CD8-positive, alpha-beta memory T cell (primary cell): ENCODE measurements at regions not wholly inside any gene's neighbourhood (a gene's known extent, or its start where the extent isn't known, plus 50 kb on each side); places are given as distances from the start of the nearest gene placed in this dataset.
A peak's percentile ranks its signal among the peaks of the same experiment; 100 is the strongest.

ENCODE experiments used
- CTCF ChIA-PET: fragments of 350-600 bp; sonication (Branson Sonifier 250); formaldehyde crosslinking; loops from one replicate; lab custom pipeline; 2021; ENCODE audit warnings: antibody characterized with exemption; lab: Charles Lee
- POLR2A ChIA-PET: fragments of 350-600 bp; sonication (Branson Sonifier 250); formaldehyde crosslinking; loops from one replicate; lab custom pipeline; 2021; ENCODE audit warnings: antibody characterized with exemption; lab: Charles Lee
- DNase-seq, 5 donors: peaks; one replicate each; pipeline versions ENCODE4 v3.0.0 to v3.0.0-alpha.2; 2020 to 2022; ENCODE audit warnings: mixed read lengths in 1 of 5
- H3K27ac ChIP-seq: one replicate; pipeline ENCODE4 v1.7.0; 2013; ENCODE audit warnings: low read depth, mild to moderate bottlenecking, low read length, moderate library complexity
- H3K27me3 ChIP-seq: 2 replicates; pipeline ENCODE4 v1.7.0; 2013; ENCODE audit warnings: low read length, mild to moderate bottlenecking; ENCODE audit not compliant: insufficient read depth, poor library complexity, severe bottlenecking
- H3K36me3 ChIP-seq: 2 replicates; pipeline ENCODE4 v1.7.0; 2013; ENCODE audit warnings: mild to moderate bottlenecking, low read length, moderate library complexity; ENCODE audit not compliant: insufficient read depth
- H3K4me1 ChIP-seq: 2 replicates; pipeline ENCODE4 v1.7.0; 2013; ENCODE audit warnings: mild to moderate bottlenecking, low read length, moderate library complexity; ENCODE audit not compliant: insufficient read depth
- H3K4me3 ChIP-seq: 2 replicates; pipeline ENCODE4 v1.7.0; 2013; ENCODE audit warnings: mild to moderate bottlenecking, low read length
- H3K9me3 ChIP-seq: 2 replicates; pipeline ENCODE4 v1.7.0; 2013; ENCODE audit warnings: mild to moderate bottlenecking, low read length
- H3K27ac Mint-ChIP-seq, 8 donors: one replicate each; pipeline ENCODE4 v1.8.0; 2020 to 2021; ENCODE audit warnings: mixed read lengths in 8 of 8, mild to moderate bottlenecking in 6 of 8, inconsistent platforms in 3 of 8, moderate library complexity in 3 of 8
- H3K27me3 Mint-ChIP-seq, 2 donors: one replicate each; pipeline ENCODE4 v1.8.0; 2020 to 2021; ENCODE audit warnings: mixed read lengths in 2 of 2, mild to moderate bottlenecking in 1 of 2, moderate library complexity in 1 of 2
- H3K36me3 Mint-ChIP-seq, 3 donors: one replicate each; pipeline ENCODE4 v1.8.0; 2020 to 2021; ENCODE audit warnings: mixed read lengths in 3 of 3, inconsistent platforms in 1 of 3, mild to moderate bottlenecking in 1 of 3
- H3K4me1 Mint-ChIP-seq, 3 donors: one replicate each; pipeline ENCODE4 v1.8.0; 2020 to 2021; ENCODE audit warnings: mixed read lengths in 3 of 3, inconsistent platforms in 1 of 3, mild to moderate bottlenecking in 1 of 3
- H3K4me3 Mint-ChIP-seq, 7 donors: one replicate each; pipeline ENCODE4 v1.8.0; 2020 to 2021; ENCODE audit warnings: mixed read lengths in 7 of 7, mild to moderate bottlenecking in 6 of 7, moderate library complexity in 4 of 7, inconsistent platforms in 2 of 7
- H3K9me3 Mint-ChIP-seq, 5 donors: one replicate each; pipeline ENCODE4 v1.8.0; 2020 to 2022; ENCODE audit warnings: mixed read lengths in 5 of 5, mild to moderate bottlenecking in 3 of 5, moderate library complexity in 2 of 5, inconsistent platforms in 1 of 5

DNA sequence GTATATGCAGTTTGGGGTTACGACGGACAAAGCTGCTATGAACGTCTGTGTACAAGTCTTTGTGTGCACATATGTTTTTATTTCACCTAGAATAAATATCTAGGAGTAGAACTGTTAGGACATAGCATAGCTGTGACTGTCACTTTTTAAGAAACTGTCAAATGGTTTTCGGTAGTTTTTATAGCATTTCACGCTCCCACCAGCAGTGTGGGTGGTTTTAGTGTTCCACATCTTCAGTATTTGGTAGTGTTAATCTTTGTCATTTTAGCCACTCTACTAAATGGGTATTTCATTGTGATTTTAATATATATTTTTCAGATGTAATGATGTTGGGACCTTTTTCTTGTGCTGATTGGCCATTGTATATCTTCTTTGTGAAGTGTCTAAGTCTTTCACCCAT lies 109.1 kb upstream of the BCAT1 start:
- Mint-ChIP-seq H3K9me3 (no peaks in the 10 kb centered on the region), H3K36me3 (peaks cover 0 to 26% (median 8%) of the 10 kb centered on the region in 3 donors), H3K27me3 (no peaks in the 10 kb centered on the region), H3K4me3 (peak overlapping the region; percentile 13 to 70 (median 65)), H3K4me1 (peaks cover 51 to 79% (median 73%) of the 10 kb centered on the region in 3 donors), H3K27ac (peak overlapping the region in 2 of 8 donors; percentile 14 to 52)
- Histone ChIP-seq H3K9me3 (no peaks in the 10 kb centered on the region), H3K4me1 (peaks cover 46% of the 10 kb centered on the region), H3K27me3 (no peaks in the 10 kb centered on the region), H3K4me3 (no peak overlapping the region), H3K36me3 (no peaks in the 10 kb centered on the region), H3K27ac (no peak overlapping the region)
- ChIA-PET CTCF (no interaction called here), POLR2A (no interaction called here)
- DNase-seq = no peak

DNA sequence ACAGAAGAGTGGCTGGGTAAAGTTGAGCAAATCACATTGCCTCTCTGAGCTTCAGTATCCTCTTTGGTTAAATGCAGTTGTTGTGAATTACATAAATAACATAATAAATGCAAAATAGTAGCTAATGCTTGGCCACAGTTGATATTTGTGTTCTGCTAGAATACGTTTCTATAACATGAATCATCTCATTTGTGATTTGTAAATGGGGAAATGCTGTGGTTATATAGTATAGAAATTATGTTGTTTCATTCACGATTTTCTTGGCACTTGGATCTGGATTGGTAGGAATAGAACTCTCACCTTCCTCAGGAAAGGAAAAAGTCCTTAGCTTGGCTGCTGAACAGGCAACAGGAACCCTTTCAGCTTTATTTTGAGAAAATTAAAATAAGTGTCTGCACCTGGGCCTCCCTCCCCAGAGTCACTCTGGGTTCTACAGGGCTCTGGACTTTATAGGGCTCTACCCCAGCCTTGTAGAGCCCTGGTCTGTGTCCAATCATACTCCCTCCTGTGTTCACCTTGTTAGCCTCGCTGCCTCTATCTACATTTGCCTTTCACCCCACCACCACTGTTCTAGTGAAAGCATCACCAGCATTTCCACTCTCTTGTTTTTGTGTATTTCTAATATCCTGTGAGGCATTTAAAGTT lies 107.7 kb upstream of the BCAT1 start:
- Mint-ChIP-seq H3K9me3 (no peaks in the 10 kb centered on the region), H3K4me1 (peaks cover 52 to 72% (median 72%) of the 10 kb centered on the region in 3 donors), H3K27ac (peak overlapping the region; percentile 4 to 88 (median 68)), H3K27me3 (peaks cover 0 to 3% of the 10 kb centered on the region in 2 donors), H3K36me3 (peaks cover 0 to 22% (median 2%) of the 10 kb centered on the region in 3 donors), H3K4me3 (peak overlapping the region; percentile 64 to 91 (median 80))
- no peak for DNase-seq
- POLR2A ChIA-PET = no interaction called here
- Histone ChIP-seq H3K9me3 (no peaks in the 10 kb centered on the region), H3K27ac (no peak overlapping the region), H3K4me3 (peak overlapping the region; percentile 22), H3K36me3 (no peaks in the 10 kb centered on the region), H3K4me1 (peaks cover 43% of the 10 kb centered on the region), H3K27me3 (no peaks in the 10 kb centered on the region)
- CTCF ChIA-PET = interaction anchor here (1.0 kb wide), 1 partner anchor 138 kb away, joined by 3 read pairs; the partner anchor contains the start of genes DNAI7 and ETFRF1

DNA sequence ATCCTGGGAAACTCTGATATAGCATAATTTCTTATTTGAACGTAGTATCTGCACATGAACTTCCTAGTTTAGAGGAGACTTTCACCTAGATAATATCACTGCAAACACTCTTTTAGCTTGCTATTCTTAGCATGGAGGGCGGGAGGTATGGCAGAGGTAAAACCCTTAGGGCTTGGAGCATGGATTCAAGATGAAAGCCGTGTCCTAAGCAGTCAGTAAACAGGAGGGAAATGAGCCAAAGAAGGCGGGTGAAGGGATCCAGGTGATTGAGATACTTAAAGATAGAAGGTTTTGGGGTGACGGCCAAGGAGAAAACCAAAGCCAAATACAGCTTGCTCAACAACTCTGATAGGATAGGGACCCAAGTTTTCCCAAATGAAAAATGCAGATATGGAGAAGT lies 107.1 kb upstream of the BCAT1 start:
- Histone ChIP-seq H3K27ac (no peak overlapping the region), H3K4me1 (peaks cover 49% of the 10 kb centered on the region), H3K4me3 (peak overlapping the region; percentile 22), H3K36me3 (no peaks in the 10 kb centered on the region), H3K9me3 (no peaks in the 10 kb centered on the region), H3K27me3 (no peaks in the 10 kb centered on the region)
- DNase-seq = no peak
- Mint-ChIP-seq H3K9me3 (no peaks in the 10 kb centered on the region), H3K4me3 (peak overlapping the region; percentile 75 to 91 (median 87)), H3K27ac (peak overlapping the region in 7 of 8 donors; percentile 1 to 88 (median 83)), H3K36me3 (peaks cover 0 to 20% (median 2%) of the 10 kb centered on the region in 3 donors), H3K4me1 (peaks cover 55 to 75% (median 72%) of the 10 kb centered on the region in 3 donors), H3K27me3 (peaks cover 0 to 3% of the 10 kb centered on the region in 2 donors)
- POLR2A ChIA-PET = no interaction called here
- CTCF ChIA-PET = interaction anchor here (1.0 kb wide), 1 partner anchor 139 kb away, joined by 3 read pairs; the partner anchor contains the start of genes DNAI7 and ETFRF1

DNA sequence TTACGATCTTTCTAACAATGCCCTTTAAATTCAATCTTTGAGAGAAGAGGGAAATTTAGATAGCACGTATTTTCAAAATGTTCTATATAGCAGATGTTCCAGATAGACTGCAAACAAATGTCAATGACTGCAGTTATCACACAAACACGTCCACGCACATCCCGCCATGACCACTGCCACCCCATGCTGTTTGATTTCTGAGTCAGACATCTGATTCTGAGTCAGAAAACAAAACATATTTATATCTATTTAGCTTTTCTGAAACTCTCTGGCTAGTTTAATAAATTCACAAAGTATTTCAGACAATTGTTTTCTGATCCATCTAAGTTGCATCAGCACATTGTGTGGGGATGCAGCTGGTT lies 105.9 kb upstream of the BCAT1 start:
- no peaks in the 10 kb centered on the region for H3K9me3 ChIP-seq
- CTCF ChIA-PET = no interaction called here
- peaks cover 0 to 18% (median 2%) of the 10 kb centered on the region in 3 donors for H3K36me3 Mint-ChIP-seq
- H3K4me1 Mint-ChIP-seq = peaks cover 53 to 74% (median 67%) of the 10 kb centered on the region in 3 donors
- no peaks in the 10 kb centered on the region for H3K9me3 Mint-ChIP-seq
- peaks cover 0 to 3% of the 10 kb centered on the region in 2 donors for H3K27me3 Mint-ChIP-seq
- peaks cover 54% of the 10 kb centered on the region for H3K4me1 ChIP-seq
- H3K4me3 ChIP-seq = peak overlapping the region; percentile 65
- peak; percentile 15 to 72 (median 23) for DNase-seq
- peak overlapping the region; percentile 33 for H3K27ac ChIP-seq
- H3K4me3 Mint-ChIP-seq = peak overlapping the region; percentile 80 to 93 (median 87)
- H3K27ac Mint-ChIP-seq = peak overlapping the region; percentile 72 to 95 (median 88)
- no peaks in the 10 kb centered on the region for H3K27me3 ChIP-seq
- POLR2A ChIA-PET = no interaction called here
- no peaks in the 10 kb centered on the region for H3K36me3 ChIP-seq

DNA sequence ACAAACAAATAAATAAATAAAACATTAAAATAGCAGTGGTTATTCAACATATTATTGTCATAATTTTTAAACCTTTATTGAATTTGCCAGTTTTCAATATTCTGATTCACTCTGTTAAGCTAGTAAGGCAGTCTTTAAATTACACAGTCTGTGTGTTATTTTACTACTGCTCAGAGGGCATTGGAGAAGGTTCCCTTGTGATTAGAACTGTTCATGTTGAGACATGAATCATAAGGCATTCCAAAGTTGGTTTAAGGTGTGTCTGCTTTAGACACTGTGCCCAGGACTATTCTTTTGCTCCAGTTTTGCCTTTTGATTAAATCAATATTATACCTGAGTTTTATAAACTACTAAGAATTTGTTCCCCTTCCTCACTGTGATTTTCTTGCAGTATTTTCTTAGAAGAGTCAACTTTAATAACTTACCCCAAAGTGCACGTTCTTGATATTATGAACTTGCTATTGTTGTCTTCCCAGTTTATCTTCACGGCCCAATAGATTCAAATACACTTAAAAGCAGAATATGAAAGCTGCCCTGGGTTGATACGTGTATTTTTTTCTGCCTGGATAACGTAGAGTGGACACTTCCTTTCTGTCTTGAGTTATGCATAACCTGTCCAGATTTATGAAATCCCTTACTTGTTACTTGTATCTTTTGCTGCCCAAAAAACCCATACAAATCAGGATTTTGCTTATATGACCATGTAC lies 105.3 kb upstream of the BCAT1 start:
- ChIA-PET POLR2A (no interaction called here), CTCF (interaction anchor here (0.8 to 1.2 kb wide), 3 partner anchors 11 to 63 kb away, joined by 3 to 5 read pairs (median 4); no protein-coding TSS in a partner anchor)
- Histone ChIP-seq H3K27ac (peak overlapping the region; percentile 33), H3K4me3 (peak overlapping the region; percentile 65), H3K36me3 (no peaks in the 10 kb centered on the region), H3K27me3 (no peaks in the 10 kb centered on the region), H3K9me3 (no peaks in the 10 kb centered on the region), H3K4me1 (peaks cover 54% of the 10 kb centered on the region)
- H3K27ac Mint-ChIP-seq = peak overlapping the region; percentile 72 to 95 (median 88)
- peaks cover 0 to 3% of the 10 kb centered on the region in 2 donors for H3K27me3 Mint-ChIP-seq
- DNase-seq = no peak
- H3K4me3 Mint-ChIP-seq = peak overlapping the region; percentile 80 to 93 (median 87)
- H3K4me1 Mint-ChIP-seq = peaks cover 53 to 71% (median 66%) of the 10 kb centered on the region in 3 donors
- H3K9me3 Mint-ChIP-seq = no peaks in the 10 kb centered on the region
- peaks cover 0 to 18% (median 2%) of the 10 kb centered on the region in 3 donors for H3K36me3 Mint-ChIP-seq

DNA sequence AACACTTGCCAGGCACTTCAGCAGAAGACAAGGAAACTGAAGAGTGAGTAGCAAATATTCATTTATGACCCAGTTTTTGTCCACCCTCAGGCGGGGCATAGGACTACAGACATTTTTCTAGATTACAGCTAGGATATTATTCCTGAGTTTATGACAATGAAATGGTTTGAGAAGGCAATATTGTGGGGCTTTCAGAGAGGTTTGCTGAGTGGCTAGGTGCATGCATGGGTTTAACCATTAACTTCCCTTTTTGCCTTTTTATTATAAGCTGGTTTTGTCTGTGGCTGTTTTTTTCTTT lies 104.0 kb upstream of the BCAT1 start:
- peak overlapping the region; percentile 91 to 100 (median 98) for H3K4me3 Mint-ChIP-seq
- Histone ChIP-seq H3K27me3 (no peaks in the 10 kb centered on the region), H3K27ac (peak overlapping the region; percentile 78), H3K9me3 (no peaks in the 10 kb centered on the region), H3K4me1 (peaks cover 43% of the 10 kb centered on the region), H3K36me3 (no peaks in the 10 kb centered on the region), H3K4me3 (peak overlapping the region; percentile 64)
- H3K36me3 Mint-ChIP-seq = peaks cover 0 to 18% (median 2%) of the 10 kb centered on the region in 3 donors
- peaks cover 0 to 3% of the 10 kb centered on the region in 2 donors for H3K27me3 Mint-ChIP-seq
- ChIA-PET CTCF (interaction anchor here (0.9 to 1.9 kb wide), 6 partner anchors 7 to 200 kb away, joined by 3 to 8 read pairs (median 4); no protein-coding TSS in a partner anchor), POLR2A (interaction anchor here (0.5 to 1.1 kb wide), 3 partner anchors 189 to 332 kb away, joined by 3 to 4 read pairs (median 3); partner anchors contain the start of gene KRAS)
- peaks cover 48 to 60% (median 54%) of the 10 kb centered on the region in 3 donors for H3K4me1 Mint-ChIP-seq
- DNase-seq = no peak
- no peaks in the 10 kb centered on the region for H3K9me3 Mint-ChIP-seq
- H3K27ac Mint-ChIP-seq = peak overlapping the region; percentile 91 to 99 (median 98)

GRCh38 chr12:25052196-25052913 lies 103.5 kb upstream of the BCAT1 start:
- Histone ChIP-seq H3K4me1 (peaks cover 38% of the 10 kb centered on the region), H3K27me3 (no peaks in the 10 kb centered on the region), H3K4me3 (peak overlapping the region; percentile 64), H3K27ac (peak overlapping the region; percentile 78), H3K36me3 (no peaks in the 10 kb centered on the region), H3K9me3 (no peaks in the 10 kb centered on the region)
- H3K4me1 Mint-ChIP-seq = peaks cover 43 to 55% (median 49%) of the 10 kb centered on the region in 3 donors
- H3K27me3 Mint-ChIP-seq = peaks cover 0 to 3% of the 10 kb centered on the region in 2 donors
- peak overlapping the region; percentile 91 to 99 (median 98) for H3K27ac Mint-ChIP-seq
- peak overlapping the region; percentile 91 to 100 (median 98) for H3K4me3 Mint-ChIP-seq
- DNase-seq = peak; percentile 19 to 87 (median 70)
- H3K9me3 Mint-ChIP-seq = no peaks in the 10 kb centered on the region
- POLR2A ChIA-PET = interaction anchor here (0.5 to 1.5 kb wide), 13 partner anchors 12 to 1780 kb away, joined by 3 to 22 read pairs (median 3); partner anchors contain the start of genes DNAI7, ETFRF1 and KRAS
- CTCF ChIA-PET = interaction anchor here (0.7 to 1.9 kb wide), 9 partner anchors 8 to 200 kb away, joined by 3 to 8 read pairs (median 4); no protein-coding TSS in a partner anchor
- peaks cover 4 to 19% (median 5%) of the 10 kb centered on the region in 3 donors for H3K36me3 Mint-ChIP-seq
